A673 (cell line): ENCODE measurements at regions not wholly inside any gene's neighbourhood (a gene's known extent, or its start where the extent isn't known, plus 50 kb on each side); places are given as distances from the start of the nearest gene placed in this dataset.

Experiments
- BruUV-seq: library from RNA; stranded (reverse); fragments of 400-500 nt; replicated peaks from 2 replicates; lab custom pipeline; 2021; lab: Mats Ljungman, UMichigan
- CTCF ChIA-PET: fragments of 300-600 bp; sonication (Branson Sonifier 250); formaldehyde crosslinking; loops from one replicate; lab custom pipeline; 2022; ENCODE audit warnings: antibody characterized with exemption; lab: Charles Lee
- POLR2A ChIA-PET: fragments of 300-600 bp; sonication (Branson Sonifier 250); formaldehyde crosslinking; loops from one replicate; lab custom pipeline; 2022; ENCODE audit warnings: antibody characterized with exemption; ENCODE audit not compliant: low non-redundant PET; lab: Charles Lee
- DNase-seq: peaks from one replicate; pipeline ENCODE4 v3.0.0-alpha.2; 2015; ENCODE audit warnings: low spot score
- H3K27ac ChIP-seq: fragments of 200-600 bp; sonication (generic); 2 replicates; pipeline ENCODE4 v1.5.1; 2016; ENCODE audit warnings: mixed run types, low read depth, mild to moderate bottlenecking, mixed read lengths, antibody characterized with exemption, low read length; ENCODE audit not compliant: poor library complexity, severe bottlenecking
- H3K27me3 ChIP-seq: fragments of 200-600 bp; sonication (generic); replicated peaks from 2 replicates; pipeline ENCODE4 v1.6.1; 2017; ENCODE audit warnings: mixed run types, low read depth, mild to moderate bottlenecking, mixed read lengths, antibody characterized with exemption, low read length; ENCODE audit not compliant: insufficient read depth, poor library complexity
- H3K36me3 ChIP-seq: fragments of 200-600 bp; sonication (generic); 2 replicates; pipeline ENCODE4 v1.6.1; 2016; ENCODE audit warnings: mixed run types, mild to moderate bottlenecking, mixed read lengths, antibody characterized with exemption, low read length; ENCODE audit not compliant: insufficient read depth, poor library complexity, severe bottlenecking
- H3K4me1 ChIP-seq: fragments of 200-600 bp; sonication (generic); 2 replicates; pipeline ENCODE4 v1.6.1; 2017; ENCODE audit warnings: mixed run types, mild to moderate bottlenecking, mixed read lengths, antibody characterized with exemption, low read length; ENCODE audit not compliant: insufficient read depth, poor library complexity, severe bottlenecking
- H3K4me3 ChIP-seq: fragments of 200-600 bp; sonication (generic); 2 replicates; pipeline ENCODE4 v1.5.1; 2016; ENCODE audit warnings: low read depth, mixed run types, mild to moderate bottlenecking, mixed read lengths, low read length; ENCODE audit not compliant: poor library complexity, severe bottlenecking
- H3K9me3 ChIP-seq: fragments of 200-600 bp; sonication (generic); 2 replicates; pipeline ENCODE4 v1.6.1; 2016; ENCODE audit warnings: mixed run types, low read depth, mild to moderate bottlenecking, mixed read lengths, antibody characterized with exemption, low read length; ENCODE audit not compliant: poor library complexity, severe bottlenecking
- CTCF ChIP-seq: fragments of 300-800, 200-600 bp; sonication (generic); conservative IDR thresholded peaks from 2 replicates; pipeline ENCODE4 v1.5.1; 2017; ENCODE audit warnings: low read depth, mild to moderate bottlenecking, antibody characterized with exemption, low read length, moderate library complexity, mixed read lengths
- EZH2 ChIP-seq: fragments of 200-600 bp; sonication (generic); IDR thresholded peaks from 2 replicates; pipeline ENCODE4 v1.6.1; 2017; ENCODE audit warnings: borderline replicate concordance, low read depth, mild to moderate bottlenecking, mixed read lengths, antibody characterized with exemption, low read length; ENCODE audit not compliant: poor library complexity, severe bottlenecking
- intact Hi-C: fragments of 100-400 bp; cut with micrococcal nuclease; formaldehyde crosslinking; loops from one replicate; pipeline ENCODE4 v1.10.0; 2022; ENCODE audit not compliant: unreplicated experiment

DNA sequence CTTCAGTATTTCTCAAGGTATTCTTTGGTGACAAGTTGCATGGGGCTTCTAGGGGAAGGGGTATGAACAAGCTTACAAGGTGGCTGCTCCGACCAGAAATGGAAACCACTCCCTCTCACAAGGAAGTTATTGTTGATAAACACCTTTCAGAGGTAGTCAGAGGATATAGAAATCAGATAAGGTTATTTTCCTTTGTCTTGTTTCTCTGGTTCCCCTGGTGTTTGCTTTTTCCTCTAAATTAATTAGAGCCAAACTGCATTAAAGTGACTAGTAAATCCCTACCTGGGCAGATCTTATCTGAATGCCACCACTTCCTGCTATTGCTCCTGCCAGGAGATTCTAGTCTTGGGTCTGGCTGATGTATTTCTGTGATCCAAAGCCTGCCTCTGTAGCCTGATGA lies 725.4 kb downstream of the INHBA start:
- intact Hi-C loops = no loop called here
- ChIA-PET CTCF (no interaction called here), POLR2A (no interaction called here)
- H3K9me3 ChIP-seq = no peaks in the 10 kb centered on the region
- no peaks in the 10 kb centered on the region for H3K27me3 ChIP-seq
- DNase-seq = no peak
- no peaks in the 10 kb centered on the region for H3K4me1 ChIP-seq
- no peak overlapping the region for H3K27ac ChIP-seq
- no TSS peak for BruUV-seq
- H3K36me3 ChIP-seq = no peaks in the 10 kb centered on the region
- H3K4me3 ChIP-seq = no peak overlapping the region
- TF ChIP-seq CTCF (no peak), EZH2 (no peak)

DNA sequence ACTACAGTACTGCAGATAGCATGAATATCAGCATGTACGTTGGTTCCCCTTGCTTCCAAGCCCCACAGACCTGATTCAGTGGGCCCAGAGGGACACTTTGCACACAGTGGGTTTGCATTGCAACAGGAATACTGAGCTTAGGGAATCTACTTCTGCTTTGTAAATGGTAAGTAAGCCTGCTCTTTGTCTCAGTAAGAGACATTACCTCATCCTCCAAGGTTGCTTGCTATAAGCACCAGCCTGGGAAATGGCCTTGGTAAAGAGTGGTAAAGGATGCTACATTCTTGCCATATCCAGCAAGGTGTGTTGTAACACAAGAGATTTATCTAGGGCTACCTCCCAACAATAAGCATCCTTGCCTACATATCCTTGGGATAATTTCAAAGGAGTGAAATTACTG lies 730.5 kb downstream of the INHBA start:
- no TSS peak for BruUV-seq
- ChIA-PET POLR2A (no interaction called here), CTCF (no interaction called here)
- TF ChIP-seq EZH2 = no peak
- TF ChIP-seq CTCF = no peak
- H3K36me3 ChIP-seq = no peaks in the 10 kb centered on the region
- no peak overlapping the region for H3K27ac ChIP-seq
- intact Hi-C loops = no loop called here
- no peak overlapping the region for H3K4me3 ChIP-seq
- no peaks in the 10 kb centered on the region for H3K27me3 ChIP-seq
- H3K4me1 ChIP-seq = no peaks in the 10 kb centered on the region
- DNase-seq = no peak
- no peaks in the 10 kb centered on the region for H3K9me3 ChIP-seq

DNA sequence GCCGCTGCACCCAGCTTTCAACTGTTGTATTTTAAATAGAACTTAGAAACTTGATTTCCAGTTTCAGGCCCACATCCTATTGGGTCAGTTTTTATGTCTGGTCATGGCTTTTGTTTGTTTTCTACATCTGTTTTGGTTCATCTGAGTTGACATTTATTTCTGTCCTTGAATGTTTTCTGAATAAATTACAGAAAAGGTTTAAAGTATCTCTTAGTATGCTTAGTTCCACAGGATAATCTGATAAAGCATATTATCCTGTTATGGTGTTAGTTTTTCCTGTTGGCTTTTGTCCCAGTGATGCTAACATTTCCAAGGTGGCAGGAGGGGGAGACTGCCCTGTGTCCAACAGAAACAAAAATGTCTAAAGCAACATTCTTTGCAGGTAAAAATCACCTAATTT lies 733.2 kb downstream of the INHBA start:
- CTCF ChIA-PET = no interaction called here
- Histone ChIP-seq H3K36me3 (no peaks in the 10 kb centered on the region), H3K9me3 (no peaks in the 10 kb centered on the region), H3K4me3 (no peak overlapping the region), H3K27ac (no peak overlapping the region), H3K4me1 (no peaks in the 10 kb centered on the region), H3K27me3 (no peaks in the 10 kb centered on the region)
- POLR2A ChIA-PET = no interaction called here
- no TSS peak for BruUV-seq
- DNase-seq = no peak
- intact Hi-C loops = no loop called here
- TF ChIP-seq EZH2 = no peak
- no peak for TF ChIP-seq CTCF
